ENCODE measurements at regions not wholly inside any gene's neighbourhood (a gene's known extent, or its start where the extent isn't known, plus 50 kb on each side); places are given as distances from the start of the nearest gene placed in this dataset.

GRCh38 chr1:112234710-112235109, 161.3 kb upstream of the CTTNBP2NL start:
- Histone ChIP-seq H3K9me2 (replicated peaks; ENCODE audit: insufficient read depth) (no peaks in the 10 kb centered on the region), H3K9me3 (ENCODE audit: low read depth) (no peaks in the 10 kb centered on the region), H2AFZ (no peak overlapping the region), H3K27me3 (no peaks in the 10 kb centered on the region), H3K4me1 (ENCODE audit: insufficient read depth) (no peaks in the 10 kb centered on the region), H3K27ac (no peak overlapping the region), H3K4me2 (no peak overlapping the region), H3K36me3 (replicated peaks; ENCODE audit: insufficient read depth, low read depth) (no peaks in the 10 kb centered on the region), H4K20me1 (ENCODE audit: insufficient read depth, poor library complexity, severe bottlenecking) (no peaks in the 10 kb centered on the region), H3K4me3 (no peak overlapping the region), H3K79me2 (no peaks in the 10 kb centered on the region)
- 90% methylated on average over 3 of the region's 3 CpGs for WGBS (ENCODE audit: low lambda C conversion rate, missing lambda C conversion rate)
- no peak for TF ChIP-seq EZH2phosphoT487 (IDR thresholded peaks at IDR 0.05; ENCODE audit: low read depth, severe bottlenecking, unreplicated experiment)
- TF ChIP-seq EZH2 (IDR thresholded peaks at IDR 0.05; ENCODE audit: borderline replicate concordance): no peak
- no peak for TF ChIP-seq CTCF (IDR thresholded peaks at IDR 0.05; ENCODE audit: poor library complexity)
- no peak for DNase-seq (ENCODE audit: low spot score)

DNA sequence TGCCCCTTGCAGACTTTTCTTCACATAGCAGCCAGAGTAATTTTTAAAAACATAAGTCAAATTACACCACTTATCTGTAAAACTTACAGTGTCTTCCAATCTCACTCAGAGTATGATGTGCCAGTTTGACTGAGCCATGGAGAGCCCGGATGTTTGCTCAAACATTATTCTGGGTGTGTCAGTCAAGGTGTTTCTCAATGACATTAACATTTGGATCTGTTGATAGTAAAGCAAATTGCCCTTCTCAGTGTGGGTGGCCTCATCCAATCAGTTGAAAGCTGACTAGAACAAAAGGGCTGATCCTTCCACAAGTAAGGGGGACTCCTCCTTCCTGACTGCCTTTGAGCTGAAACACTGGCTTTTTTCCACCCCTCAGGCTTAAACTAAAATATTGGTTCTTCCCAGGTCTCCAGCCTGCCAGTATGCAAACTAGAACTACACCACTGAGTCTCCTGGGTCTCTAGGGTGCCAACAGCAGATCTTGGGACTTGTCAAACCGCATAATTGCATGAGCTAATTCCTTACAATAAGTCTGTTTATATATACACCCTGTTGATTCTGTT, 157.9 kb upstream of the CTTNBP2NL start:
- no peak for TF ChIP-seq CTCF (IDR thresholded peaks at IDR 0.05; ENCODE audit: poor library complexity)
- no peak for TF ChIP-seq EZH2 (IDR thresholded peaks at IDR 0.05; ENCODE audit: borderline replicate concordance)
- TF ChIP-seq EZH2phosphoT487 (IDR thresholded peaks at IDR 0.05; ENCODE audit: low read depth, severe bottlenecking, unreplicated experiment): no peak
- H3K27ac ChIP-seq: no peak overlapping the region
- no peak overlapping the region for H2AFZ ChIP-seq
- H4K20me1 ChIP-seq (ENCODE audit: insufficient read depth, poor library complexity, severe bottlenecking): no peaks in the 10 kb centered on the region
- no peaks in the 10 kb centered on the region for H3K36me3 ChIP-seq (replicated peaks; ENCODE audit: insufficient read depth, low read depth)
- H3K27me3 ChIP-seq: no peaks in the 10 kb centered on the region
- H3K4me1 ChIP-seq (ENCODE audit: insufficient read depth): no peaks in the 10 kb centered on the region
- H3K79me2 ChIP-seq: no peaks in the 10 kb centered on the region
- DNase-seq (ENCODE audit: low spot score): no peak
- H3K9me2 ChIP-seq (replicated peaks; ENCODE audit: insufficient read depth): no peaks in the 10 kb centered on the region
- H3K4me3 ChIP-seq: no peak overlapping the region
- 68% methylated on average over 2 of the region's 2 CpGs for WGBS (ENCODE audit: low lambda C conversion rate, missing lambda C conversion rate)
- no peak overlapping the region for H3K4me2 ChIP-seq
- H3K9me3 ChIP-seq (ENCODE audit: low read depth): no peaks in the 10 kb centered on the region

DNA sequence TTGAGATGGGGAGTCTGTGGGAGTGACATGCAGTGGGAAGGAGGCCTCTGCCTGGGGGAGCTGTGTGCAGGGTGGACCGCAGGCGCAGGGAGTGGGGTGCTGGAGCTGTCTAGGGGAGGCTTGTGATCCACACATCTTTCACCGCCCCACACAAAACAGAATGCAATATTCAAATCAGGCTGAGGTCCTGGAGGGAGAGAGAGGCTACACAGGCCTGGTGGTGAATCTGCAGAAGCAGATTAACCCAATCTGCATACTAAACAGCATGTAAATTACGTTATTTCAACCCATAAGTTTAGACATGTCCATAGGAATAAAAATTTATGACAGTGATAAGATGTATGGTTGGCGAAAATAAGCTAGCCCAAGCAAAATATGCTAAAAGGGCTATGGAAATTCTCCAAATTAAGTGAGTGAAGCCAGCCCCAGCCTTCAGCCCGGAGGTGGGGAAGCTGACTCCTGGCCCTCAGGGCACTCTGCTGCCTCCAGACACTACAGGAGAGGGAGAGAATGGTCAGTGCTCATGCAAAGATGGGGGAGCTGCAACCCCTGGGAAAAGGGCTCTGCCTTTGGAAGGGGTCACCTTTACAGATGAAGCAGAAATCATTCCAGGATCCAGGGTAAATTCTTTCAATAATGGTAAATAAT, 156.2 kb upstream of the CTTNBP2NL start:
- Histone ChIP-seq H3K9me3 (ENCODE audit: low read depth) (no peaks in the 10 kb centered on the region), H2AFZ (no peak overlapping the region), H3K79me2 (no peaks in the 10 kb centered on the region), H3K9me2 (replicated peaks; ENCODE audit: insufficient read depth) (no peaks in the 10 kb centered on the region), H3K36me3 (replicated peaks; ENCODE audit: insufficient read depth, low read depth) (no peaks in the 10 kb centered on the region), H4K20me1 (ENCODE audit: insufficient read depth, poor library complexity, severe bottlenecking) (no peaks in the 10 kb centered on the region), H3K4me1 (ENCODE audit: insufficient read depth) (no peaks in the 10 kb centered on the region), H3K27ac (no peak overlapping the region), H3K4me3 (no peak overlapping the region), H3K27me3 (no peaks in the 10 kb centered on the region), H3K4me2 (no peak overlapping the region)
- WGBS (ENCODE audit: low lambda C conversion rate, missing lambda C conversion rate): 70% methylated on average over 6 of the region's 6 CpGs
- TF ChIP-seq EZH2 (IDR thresholded peaks at IDR 0.05; ENCODE audit: borderline replicate concordance) (no peak), CTCF (IDR thresholded peaks at IDR 0.05; ENCODE audit: poor library complexity) (no peak)
- DNase-seq (ENCODE audit: low spot score): no peak

Measured in hepatocyte (in vitro differentiated cells).